Endothelial cell (in vitro differentiated cells): ENCODE measurements at regions not wholly inside any gene's neighbourhood (a gene's known extent, or its start where the extent isn't known, plus 50 kb on each side); places are given as distances from the start of the nearest gene placed in this dataset.

Experiments
- DNase-seq: peaks from one replicate; pipeline ENCODE4 v3.0.0; 2021; ENCODE audit warnings: low spot score
- H3K27ac Mint-ChIP-seq: one replicate; pipeline ENCODE4 v1.8.0; 2021; ENCODE audit warnings: mixed read lengths, inconsistent platforms; ENCODE audit not compliant: unreplicated experiment
- H3K27me3 Mint-ChIP-seq: one replicate; pipeline ENCODE4 v1.8.0; 2021; ENCODE audit warnings: mild to moderate bottlenecking, moderate library complexity, mixed read lengths, inconsistent platforms; ENCODE audit not compliant: unreplicated experiment
- H3K36me3 Mint-ChIP-seq: one replicate; pipeline ENCODE4 v1.8.0; 2021; ENCODE audit warnings: mild to moderate bottlenecking, low read depth, mixed read lengths, inconsistent platforms; ENCODE audit not compliant: unreplicated experiment
- H3K4me1 Mint-ChIP-seq: one replicate; pipeline ENCODE4 v1.8.0; 2021; ENCODE audit warnings: mild to moderate bottlenecking, mixed read lengths, inconsistent platforms; ENCODE audit not compliant: unreplicated experiment
- H3K4me3 Mint-ChIP-seq: one replicate; pipeline ENCODE4 v1.8.0; 2021; ENCODE audit warnings: mild to moderate bottlenecking, mixed read lengths, inconsistent platforms; ENCODE audit not compliant: unreplicated experiment
- H3K9me3 Mint-ChIP-seq: one replicate; pipeline ENCODE4 v1.8.0; 2021; ENCODE audit warnings: mixed read lengths, inconsistent platforms; ENCODE audit not compliant: unreplicated experiment
- TF ChIP-seq, protein P1 (sequence below): fragments of 200-600 bp; sonication (generic); IDR thresholded peaks from one replicate; pipeline ENCODE4 v1.5.0; 2021; ENCODE audit warnings: antibody characterized with exemption; ENCODE audit not compliant: unreplicated experiment

DNA sequence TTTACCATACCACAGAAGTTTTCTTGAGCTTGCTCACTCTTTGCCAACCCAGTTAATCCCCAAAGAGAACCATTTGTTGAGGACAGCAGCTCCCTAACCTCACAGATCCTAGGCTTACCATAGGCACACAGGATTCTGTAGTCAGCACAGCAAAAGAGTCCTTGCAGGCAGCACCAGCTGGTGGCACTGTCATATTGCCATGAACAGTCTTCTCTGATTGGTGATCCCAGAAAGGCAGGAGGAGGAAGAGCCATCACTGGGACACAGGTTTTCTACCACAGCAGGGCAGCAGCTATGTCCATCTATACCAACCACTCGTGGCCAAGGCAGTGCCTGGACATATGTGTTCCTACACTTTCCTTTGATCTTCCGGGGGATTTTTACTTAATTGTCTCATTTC, 297.1 kb upstream of the CD180 start:
- no peaks in the 10 kb centered on the region for H3K27me3 Mint-ChIP-seq
- H3K9me3 Mint-ChIP-seq = no peaks in the 10 kb centered on the region
- TF ChIP-seq, protein P1, sequence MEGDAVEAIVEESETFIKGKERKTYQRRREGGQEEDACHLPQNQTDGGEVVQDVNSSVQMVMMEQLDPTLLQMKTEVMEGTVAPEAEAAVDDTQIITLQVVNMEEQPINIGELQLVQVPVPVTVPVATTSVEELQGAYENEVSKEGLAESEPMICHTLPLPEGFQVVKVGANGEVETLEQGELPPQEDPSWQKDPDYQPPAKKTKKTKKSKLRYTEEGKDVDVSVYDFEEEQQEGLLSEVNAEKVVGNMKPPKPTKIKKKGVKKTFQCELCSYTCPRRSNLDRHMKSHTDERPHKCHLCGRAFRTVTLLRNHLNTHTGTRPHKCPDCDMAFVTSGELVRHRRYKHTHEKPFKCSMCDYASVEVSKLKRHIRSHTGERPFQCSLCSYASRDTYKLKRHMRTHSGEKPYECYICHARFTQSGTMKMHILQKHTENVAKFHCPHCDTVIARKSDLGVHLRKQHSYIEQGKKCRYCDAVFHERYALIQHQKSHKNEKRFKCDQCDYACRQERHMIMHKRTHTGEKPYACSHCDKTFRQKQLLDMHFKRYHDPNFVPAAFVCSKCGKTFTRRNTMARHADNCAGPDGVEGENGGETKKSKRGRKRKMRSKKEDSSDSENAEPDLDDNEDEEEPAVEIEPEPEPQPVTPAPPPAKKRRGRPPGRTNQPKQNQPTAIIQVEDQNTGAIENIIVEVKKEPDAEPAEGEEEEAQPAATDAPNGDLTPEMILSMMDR = no peak
- H3K4me1 Mint-ChIP-seq = no peaks in the 10 kb centered on the region
- DNase-seq = peak; percentile 27
- no peaks in the 10 kb centered on the region for H3K36me3 Mint-ChIP-seq
- no peak overlapping the region for H3K4me3 Mint-ChIP-seq
- no peak overlapping the region for H3K27ac Mint-ChIP-seq

DNA sequence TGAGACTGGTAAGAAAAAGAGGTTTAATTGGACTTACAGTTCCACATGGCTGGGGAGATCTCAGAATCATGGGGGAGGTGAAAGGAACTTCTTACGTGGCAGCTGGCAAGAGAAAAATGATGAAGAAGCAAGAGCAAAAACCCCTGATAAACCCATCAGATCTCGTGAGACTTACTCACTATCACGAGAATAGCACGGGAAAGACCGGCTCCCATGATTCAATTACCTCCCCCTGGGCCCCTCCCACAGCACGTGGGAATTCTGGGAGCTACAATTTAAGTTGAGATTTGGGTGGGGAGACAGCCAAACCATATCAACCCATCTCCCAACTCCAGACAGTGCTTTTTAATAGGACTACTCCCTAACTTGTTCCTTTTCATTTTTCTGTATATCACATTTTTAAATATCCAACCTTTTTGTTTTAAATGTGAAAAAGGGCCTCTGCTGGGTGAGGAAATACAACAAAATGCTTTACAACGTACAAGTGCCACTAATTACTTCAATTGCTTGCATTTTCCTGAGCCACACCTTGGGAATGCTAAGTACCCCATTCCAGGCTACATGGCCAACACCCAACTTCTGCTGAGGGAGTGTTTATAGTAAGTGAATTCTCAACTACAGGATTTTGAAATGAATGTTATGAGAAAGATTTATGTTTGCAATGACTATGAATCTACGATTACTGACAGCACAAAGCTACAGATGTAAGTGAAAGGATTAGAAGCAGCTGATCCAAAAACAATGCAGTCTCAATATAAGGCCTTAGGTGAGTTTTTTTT, 294.1 kb upstream of the CD180 start:
- TF ChIP-seq, protein P1 = no peak
- Mint-ChIP-seq H3K9me3 (no peaks in the 10 kb centered on the region), H3K36me3 (no peaks in the 10 kb centered on the region), H3K27me3 (no peaks in the 10 kb centered on the region), H3K4me1 (no peaks in the 10 kb centered on the region), H3K27ac (no peak overlapping the region), H3K4me3 (no peak overlapping the region)
- no peak for DNase-seq

DNA sequence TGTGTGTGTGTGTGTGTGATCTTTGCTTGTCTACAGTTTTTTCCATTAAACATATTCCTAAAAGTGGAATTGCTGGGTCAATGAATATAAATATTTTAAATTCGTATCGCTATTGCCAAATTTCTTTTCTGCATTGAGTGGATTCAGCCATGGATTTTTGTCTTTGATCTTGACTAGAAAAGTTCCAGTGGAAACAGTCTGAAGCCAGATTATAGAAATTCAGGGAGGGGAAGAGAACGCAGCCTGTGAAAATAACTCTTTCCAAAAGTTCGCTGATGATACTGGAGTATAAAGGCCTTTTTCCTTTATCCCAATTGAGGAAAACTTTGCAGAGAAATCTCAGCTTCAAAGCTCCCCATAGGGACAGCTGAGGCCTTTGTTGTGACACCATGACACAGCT, 292.3 kb upstream of the CD180 start:
- Mint-ChIP-seq H3K27ac (no peak overlapping the region), H3K4me3 (no peak overlapping the region), H3K27me3 (no peaks in the 10 kb centered on the region)

DNA sequence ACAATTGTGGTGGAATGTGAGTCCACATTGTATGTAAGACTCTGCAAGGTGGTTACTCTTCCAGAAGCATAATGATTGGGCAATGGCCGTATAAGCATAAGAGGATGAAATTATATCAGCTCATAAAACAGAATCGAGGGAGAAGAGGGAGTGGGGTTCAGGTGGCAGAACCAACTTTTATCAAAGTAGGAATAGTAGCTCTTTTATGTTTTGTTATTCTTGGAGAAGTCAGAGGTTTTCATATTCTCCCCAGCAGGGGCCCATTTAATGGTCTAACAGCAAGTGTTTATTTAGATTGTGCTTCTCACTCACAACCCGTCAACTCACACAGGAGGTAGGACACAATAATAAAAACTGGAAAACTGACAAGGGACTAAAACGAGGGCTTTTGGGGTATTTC, 291.3 kb upstream of the CD180 start:
- no peaks in the 10 kb centered on the region for H3K4me1 Mint-ChIP-seq
- no peaks in the 10 kb centered on the region for H3K9me3 Mint-ChIP-seq
- no peak for DNase-seq
- H3K4me3 Mint-ChIP-seq = no peak overlapping the region
- no peaks in the 10 kb centered on the region for H3K36me3 Mint-ChIP-seq
- H3K27ac Mint-ChIP-seq = no peak overlapping the region
- TF ChIP-seq, protein P1 = no peak
- H3K27me3 Mint-ChIP-seq = no peaks in the 10 kb centered on the region

More for the DNA sequence above, 292.3 kb upstream of the CD180 start:
- Mint-ChIP-seq H3K4me1 (no peaks in the 10 kb centered on the region), H3K9me3 (no peaks in the 10 kb centered on the region), H3K36me3 (no peaks in the 10 kb centered on the region)
- TF ChIP-seq, protein P1 = no peak
- DNase-seq = no peak

DNA sequence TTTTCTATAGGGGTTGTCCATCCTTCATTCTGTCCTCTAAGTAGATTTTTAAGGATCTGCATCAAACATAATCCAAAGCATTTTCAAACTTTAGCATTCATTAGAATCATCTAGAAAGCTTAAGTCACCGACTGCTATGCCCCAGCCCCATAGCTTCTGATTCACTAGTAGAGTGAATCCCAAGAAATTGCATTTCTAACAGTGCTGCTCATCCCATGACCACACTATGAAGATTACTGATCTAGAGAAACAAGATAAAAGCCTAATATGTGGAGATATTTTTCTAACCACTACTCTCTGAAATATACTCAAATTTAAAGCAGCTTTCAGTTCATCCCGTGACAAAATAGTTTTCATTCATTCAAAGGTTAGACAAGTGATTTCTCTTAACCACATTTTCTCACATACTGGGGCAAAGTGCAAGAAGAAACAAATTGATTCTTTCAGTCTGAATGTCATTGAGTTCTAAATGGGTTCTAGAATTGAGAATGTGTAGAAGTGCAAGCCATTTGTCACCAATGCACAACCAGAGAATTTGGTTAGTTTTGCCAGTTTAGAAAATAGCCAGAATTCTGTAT, 286.9 kb upstream of the CD180 start:
- DNase-seq = no peak
- TF ChIP-seq, protein P1 = no peak
- Mint-ChIP-seq H3K27ac (no peak overlapping the region), H3K27me3 (no peaks in the 10 kb centered on the region), H3K36me3 (no peaks in the 10 kb centered on the region), H3K9me3 (no peaks in the 10 kb centered on the region), H3K4me3 (no peak overlapping the region), H3K4me1 (no peaks in the 10 kb centered on the region)
